ENCODE measurements at regions not wholly inside any gene's neighbourhood (a gene's known extent, or its start where the extent isn't known, plus 50 kb on each side); places are given as distances from the start of the nearest gene placed in this dataset.

DNA sequence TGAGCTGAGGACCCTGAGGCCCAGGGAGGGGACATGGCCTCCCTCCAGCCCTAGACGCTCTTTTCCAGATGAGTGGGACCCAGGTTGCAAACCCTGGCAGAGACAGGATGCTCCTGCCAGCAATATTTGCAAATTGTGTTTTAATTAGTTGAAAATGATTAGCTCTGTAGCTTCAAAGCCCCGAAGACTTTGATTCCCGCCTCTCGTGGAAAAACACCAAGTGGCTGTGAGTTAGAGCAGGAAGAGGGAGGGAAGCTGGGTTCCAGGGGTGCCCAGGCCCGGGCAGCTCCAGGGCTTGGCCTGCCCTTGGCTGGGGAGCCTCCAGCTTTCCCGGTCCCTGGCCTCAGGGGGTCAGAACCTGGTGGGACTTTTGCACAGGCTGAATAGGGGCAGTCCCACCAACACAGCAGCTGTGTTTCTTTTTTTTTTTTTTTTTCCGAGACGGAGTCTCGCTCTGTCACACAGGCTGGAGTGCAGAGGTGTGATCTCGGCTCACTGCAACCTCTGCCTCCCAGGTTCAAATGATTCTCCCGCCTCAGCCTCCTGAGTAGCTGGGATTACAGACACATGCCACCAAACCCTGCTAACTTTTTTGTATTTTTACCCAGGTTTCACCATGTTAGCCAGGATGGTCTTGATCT is 101.6 kb upstream of the RTL6 start:
- TF ChIP-seq, protein P1, sequence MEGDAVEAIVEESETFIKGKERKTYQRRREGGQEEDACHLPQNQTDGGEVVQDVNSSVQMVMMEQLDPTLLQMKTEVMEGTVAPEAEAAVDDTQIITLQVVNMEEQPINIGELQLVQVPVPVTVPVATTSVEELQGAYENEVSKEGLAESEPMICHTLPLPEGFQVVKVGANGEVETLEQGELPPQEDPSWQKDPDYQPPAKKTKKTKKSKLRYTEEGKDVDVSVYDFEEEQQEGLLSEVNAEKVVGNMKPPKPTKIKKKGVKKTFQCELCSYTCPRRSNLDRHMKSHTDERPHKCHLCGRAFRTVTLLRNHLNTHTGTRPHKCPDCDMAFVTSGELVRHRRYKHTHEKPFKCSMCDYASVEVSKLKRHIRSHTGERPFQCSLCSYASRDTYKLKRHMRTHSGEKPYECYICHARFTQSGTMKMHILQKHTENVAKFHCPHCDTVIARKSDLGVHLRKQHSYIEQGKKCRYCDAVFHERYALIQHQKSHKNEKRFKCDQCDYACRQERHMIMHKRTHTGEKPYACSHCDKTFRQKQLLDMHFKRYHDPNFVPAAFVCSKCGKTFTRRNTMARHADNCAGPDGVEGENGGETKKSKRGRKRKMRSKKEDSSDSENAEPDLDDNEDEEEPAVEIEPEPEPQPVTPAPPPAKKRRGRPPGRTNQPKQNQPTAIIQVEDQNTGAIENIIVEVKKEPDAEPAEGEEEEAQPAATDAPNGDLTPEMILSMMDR (IDR thresholded peaks at IDR 0.05), result no peak
- no peak for TF ChIP-seq POLR2A (IDR thresholded peaks at IDR 0.05)

Data from testis (tissue), 2 donors.